ELF-1 (cell line): ENCODE measurements at regions not wholly inside any gene's neighbourhood (a gene's known extent, or its start where the extent isn't known, plus 50 kb on each side); places are given as distances from the start of the nearest gene placed in this dataset.
"Not testable (repeated sequence)": the region's sequence is repeated elsewhere in the genome, so short reads cannot be mapped to it uniquely, and the experiment has no call there.

Experiments used
- DNase-seq: peaks from one replicate; pipeline ENCODE4 v3.0.0-alpha.2; 2016; ENCODE audit warnings: low read depth, low spot score

GRCh38 chr13:90557626-90558025, 789.9 kb upstream of the MIR17HG start:
- no peak for DNase-seq

GRCh38 chr13:90562443-90562842, 785.0 kb upstream of the MIR17HG start:
- no peak for DNase-seq

GRCh38 chr13:90564096-90564495, 783.4 kb upstream of the MIR17HG start:
- DNase-seq = no peak

GRCh38 chr13:90564566-90564965, 782.9 kb upstream of the MIR17HG start:
- no peak for DNase-seq

DNA sequence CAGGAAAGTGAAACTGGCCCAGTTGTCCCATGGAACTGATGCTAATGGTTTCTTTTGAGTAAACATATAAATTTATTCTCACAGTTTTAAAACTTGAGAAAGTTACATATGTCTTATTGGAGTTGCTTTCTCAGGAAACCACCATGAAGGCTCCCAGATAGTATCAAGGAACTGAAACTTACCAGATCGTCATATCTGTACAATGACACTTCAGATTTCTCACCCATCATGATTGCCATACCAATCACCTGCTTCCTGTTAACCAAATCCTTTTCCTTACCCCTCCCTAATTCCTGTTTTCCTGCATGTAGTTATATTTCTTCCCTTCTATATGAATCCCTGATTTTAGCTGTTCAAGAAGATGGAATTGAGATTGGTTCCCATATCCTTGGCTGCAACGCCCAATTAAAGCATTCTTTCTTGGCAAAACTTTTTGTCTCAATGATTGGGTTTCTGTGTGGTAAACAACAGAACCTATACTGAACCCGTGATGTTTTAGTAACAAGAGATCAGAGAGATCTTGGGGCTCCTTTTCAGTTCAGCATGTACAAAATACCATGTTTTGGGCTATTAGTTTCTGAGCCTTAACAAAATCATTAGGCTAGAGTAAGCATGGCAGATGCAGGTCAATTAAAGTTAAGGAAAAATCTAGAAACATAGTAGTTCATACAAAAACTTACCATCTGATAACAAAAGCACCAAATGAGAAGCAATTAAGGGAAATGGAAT, 781.3 kb upstream of the MIR17HG start:
- DNase-seq = no peak

DNA sequence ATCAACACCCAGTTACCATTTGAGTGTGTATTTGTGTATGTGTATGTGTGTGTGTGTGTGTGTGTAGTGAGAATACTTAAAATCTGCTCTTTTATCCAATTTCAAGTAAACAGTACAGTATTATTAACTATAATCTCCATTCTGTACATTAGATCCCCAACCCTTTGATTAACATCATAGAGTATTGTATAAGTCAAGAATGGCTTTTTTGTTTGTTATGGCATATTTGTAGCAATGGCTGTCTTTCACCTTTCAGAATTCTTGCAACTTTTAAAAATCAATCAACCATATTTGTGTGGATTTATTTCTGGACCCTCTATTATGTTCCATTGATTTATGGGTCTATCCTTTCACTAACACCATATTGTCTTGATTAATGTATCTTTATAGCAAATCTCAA, 779.3 kb upstream of the MIR17HG start:
- DNase-seq = no peak

GRCh38 chr13:90576067-90576466, 771.4 kb upstream of the MIR17HG start:
- no peak for DNase-seq

- no peak for DNase-seq
These were observed 769.8 kb upstream of the MIR17HG start for GRCh38 chr13:90577726-90578125.

DNA sequence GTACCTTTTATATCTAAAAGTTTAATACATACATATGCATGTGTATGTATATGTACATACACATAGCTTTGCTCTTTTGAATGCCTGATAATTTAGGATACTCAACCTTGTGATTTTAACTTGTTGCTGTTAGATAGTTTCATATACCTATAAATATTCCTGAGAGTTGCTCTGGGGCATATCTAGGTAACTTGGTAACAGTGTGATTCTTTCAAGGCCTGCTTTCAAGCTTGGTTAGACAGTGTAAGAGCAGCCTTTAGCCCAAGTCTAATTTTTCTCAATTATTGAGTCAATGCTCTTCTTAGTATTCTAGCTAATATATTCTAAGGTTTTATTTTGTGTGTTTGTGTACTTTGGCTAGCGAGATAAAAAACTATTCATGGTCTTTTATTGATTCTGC, 762.1 kb upstream of the MIR17HG start:
- DNase-seq = no peak

DNA sequence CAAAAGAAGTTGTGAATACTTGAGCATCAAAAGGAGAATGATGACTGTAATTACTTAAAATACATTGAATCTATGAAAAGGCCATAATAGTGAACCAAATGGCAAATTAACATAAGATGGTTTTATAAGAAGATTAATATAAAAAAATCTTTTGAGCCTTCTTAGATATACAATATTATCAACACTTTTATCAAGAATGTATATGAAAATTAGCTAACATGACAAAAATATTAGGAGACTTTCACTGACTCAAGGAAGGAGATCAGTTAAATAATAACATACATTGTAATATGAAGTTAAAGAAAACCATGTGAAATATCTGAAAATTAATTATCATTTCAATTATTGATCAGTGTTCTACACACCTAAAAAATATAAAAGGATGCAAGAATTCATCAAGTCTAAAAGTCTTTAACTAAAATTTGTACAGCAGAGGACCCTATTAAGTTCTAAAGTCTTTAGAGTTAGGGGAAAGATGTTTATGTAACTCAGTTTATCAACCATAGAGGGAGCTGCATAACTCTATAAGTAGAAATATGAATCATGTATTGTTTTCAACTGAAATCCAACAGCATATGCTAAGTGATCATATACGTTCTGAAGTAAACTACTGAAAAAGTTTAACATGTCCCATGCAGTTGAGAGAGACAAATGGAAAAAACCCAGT, 756.1 kb upstream of the MIR17HG start:
- no peak for DNase-seq

GRCh38 chr13:90591927-90592268, 755.6 kb upstream of the MIR17HG start:
- peak; percentile 42 for DNase-seq

- no peak for DNase-seq
These were observed 754.5 kb upstream of the MIR17HG start for GRCh38 chr13:90592943-90593342.

- DNase-seq = no peak
These were observed 752.8 kb upstream of the MIR17HG start for GRCh38 chr13:90594681-90595080.

GRCh38 chr13:90605664-90606063, 741.8 kb upstream of the MIR17HG start:
- no peak for DNase-seq

DNA sequence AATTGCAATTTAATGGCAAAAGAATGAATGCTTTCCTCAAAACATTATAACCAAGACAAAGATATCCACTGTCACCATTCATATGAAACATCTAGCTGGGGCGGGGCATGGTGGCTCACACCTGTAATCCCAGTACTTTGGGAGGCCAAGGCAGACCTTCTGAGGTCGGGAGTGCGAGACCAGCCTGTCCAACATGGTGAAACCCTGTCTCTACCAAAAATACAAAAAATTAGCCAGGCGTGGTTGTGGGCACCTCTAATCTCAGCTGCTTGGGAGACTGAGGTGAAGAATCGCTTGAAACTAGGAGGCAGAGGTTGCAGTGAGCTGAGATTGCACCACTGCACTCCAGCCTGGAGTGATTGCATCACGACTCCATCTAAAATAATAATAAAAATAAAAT, 740.6 kb upstream of the MIR17HG start:
- DNase-seq = not testable (repeated sequence)

DNA sequence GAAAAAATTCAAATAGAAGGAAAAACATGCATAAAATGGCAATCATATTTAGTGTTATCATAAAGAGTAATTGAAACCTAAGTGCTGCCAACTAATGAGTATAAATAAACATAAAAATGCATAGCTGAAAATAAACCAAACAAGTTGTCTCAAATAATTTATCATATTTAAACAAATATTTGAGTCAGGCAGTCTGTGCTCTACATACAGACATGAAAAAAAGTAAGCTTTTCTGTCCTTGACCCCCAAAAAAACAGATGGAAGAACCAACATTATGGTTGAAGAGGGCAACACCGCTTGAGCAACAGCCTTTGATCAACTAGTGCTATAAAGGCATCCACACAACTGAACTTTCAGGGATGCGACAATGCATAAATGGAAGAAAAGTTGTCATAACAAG, 735.1 kb upstream of the MIR17HG start:
- no peak for DNase-seq

DNA sequence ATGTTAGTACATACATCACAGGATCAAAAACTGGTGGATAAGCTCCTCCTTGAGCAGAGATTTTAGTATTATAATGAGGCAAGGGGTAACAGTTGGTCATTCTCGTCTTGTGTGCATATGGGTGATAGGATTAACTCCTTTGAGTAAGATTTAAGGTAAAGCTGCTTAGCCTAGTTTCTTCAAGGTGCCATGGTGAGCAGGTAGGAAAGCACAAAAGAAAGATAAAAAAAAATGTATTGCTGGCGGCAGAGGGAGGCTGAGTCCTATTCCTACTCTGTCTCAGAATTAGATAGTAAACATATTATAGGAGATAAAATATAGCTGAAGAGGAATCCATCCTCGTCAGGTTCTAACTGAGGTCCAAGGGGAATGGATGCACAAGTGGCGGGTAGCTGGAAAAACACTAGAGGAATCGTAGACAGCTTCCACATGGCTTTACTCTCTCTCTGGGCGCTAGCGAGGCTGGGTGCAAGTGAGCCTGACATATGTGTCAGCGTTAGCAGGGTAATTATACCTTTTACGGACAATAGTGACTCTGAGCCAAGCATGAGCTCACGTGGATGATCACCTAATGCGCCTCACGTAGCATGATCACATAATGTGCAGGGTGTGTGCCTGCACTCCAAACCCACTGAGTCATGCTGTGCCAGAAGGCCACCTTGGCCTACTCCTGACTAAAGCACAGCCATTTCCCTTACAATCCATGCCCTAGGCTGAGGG, 734.3 kb upstream of the MIR17HG start:
- DNase-seq = no peak

DNA sequence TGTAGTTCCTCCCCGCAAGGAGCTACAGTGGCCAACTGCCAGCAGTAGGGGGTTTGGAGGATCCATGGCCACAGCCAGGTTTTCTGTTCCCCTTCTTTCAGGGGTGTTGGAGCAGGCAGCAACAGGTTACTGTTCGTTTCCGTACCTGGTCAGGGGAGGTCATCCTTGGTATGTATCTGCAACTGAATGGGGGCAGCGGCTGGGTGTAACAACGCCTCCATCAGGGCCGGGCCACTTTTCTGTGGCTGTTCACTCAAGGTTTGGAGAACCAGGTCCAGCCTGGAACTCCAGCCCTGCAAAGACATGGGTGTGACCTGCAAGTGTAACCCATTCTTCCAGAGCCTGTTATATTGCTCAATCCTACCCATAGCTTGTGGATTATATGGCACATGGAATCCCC, 732.3 kb upstream of the MIR17HG start:
- no peak for DNase-seq

GRCh38 chr13:90615767-90616166, 731.7 kb upstream of the MIR17HG start:
- no peak for DNase-seq

DNA sequence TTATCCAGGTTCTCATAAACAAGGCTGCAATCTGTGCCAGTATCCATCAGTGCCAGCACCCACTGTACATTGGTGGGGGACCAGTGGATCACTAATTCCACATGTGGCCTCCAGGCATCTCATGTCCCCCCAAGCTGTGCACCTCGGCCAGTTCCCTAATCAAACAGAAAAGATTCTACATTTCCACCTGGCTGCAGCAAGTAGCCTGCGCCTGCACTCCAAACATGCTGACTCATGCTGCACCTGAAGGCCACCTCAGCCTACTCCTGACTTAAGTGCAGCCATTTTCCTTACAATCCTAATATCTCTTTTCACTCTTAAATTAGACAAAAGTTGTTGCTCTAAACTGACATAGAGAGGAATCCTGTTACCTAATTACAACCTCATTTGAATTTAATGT, 729.4 kb upstream of the MIR17HG start:
- peak; percentile 4 for DNase-seq

DNA sequence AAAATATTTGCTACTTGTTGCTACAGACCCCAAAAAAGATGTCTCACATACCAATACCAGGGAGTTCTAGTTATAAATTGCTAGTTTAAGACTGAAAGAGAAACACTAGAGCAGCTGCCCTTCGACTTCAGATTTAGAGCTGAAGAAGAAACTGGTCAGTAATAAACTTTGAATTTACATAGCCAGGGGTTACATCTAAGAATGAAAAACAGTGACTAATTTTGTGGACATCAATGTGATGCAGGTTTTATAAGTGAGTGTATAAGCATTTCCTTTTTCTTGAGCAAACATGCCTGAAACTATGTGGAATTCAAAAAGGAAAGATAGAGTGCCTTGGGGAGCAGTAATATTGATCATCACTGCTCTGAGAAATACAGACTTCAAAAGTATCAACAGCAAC, 724.9 kb upstream of the MIR17HG start:
- DNase-seq = no peak

DNA sequence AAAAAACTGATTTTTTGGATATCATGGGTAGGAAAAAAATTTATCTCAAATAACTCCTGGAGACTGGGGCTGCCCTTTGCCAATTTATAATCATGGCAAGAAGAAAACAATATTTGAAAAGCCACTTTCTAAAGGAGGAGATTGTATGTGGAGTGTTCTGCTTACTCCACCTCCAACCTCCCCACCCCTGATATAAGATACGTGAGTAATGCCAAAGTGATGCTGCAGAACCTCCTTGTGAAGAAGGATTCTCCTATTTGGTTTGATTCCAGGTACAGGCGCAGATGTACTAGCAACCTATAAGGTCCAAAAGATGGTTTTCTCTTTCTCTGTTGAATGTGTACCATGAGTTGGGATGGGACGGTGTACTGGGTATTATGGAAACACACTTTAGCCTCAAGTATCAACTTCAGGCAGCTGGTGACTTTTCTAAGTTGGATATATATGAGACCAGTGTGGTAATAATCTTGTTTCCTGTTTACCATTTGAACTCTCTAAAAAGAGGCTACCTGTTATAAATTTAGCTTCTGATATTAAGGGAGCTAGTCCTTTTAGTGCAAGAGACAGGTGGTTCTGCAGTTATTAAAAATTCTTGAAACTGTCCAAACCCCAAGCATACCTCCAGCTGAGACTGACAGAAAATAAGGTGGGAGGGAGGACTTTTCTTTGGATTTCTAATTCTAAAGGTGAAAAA, 724.0 kb upstream of the MIR17HG start:
- DNase-seq = no peak
